Inflammatory macrophage treated with lipopolysaccharide for 1 hour (primary cell): ENCODE measurements at regions not wholly inside any gene's neighbourhood (a gene's known extent, or its start where the extent isn't known, plus 50 kb on each side); places are given as distances from the start of the nearest gene placed in this dataset.
"Not testable (repeated sequence)": the region's sequence is repeated elsewhere in the genome, so short reads cannot be mapped to it uniquely, and the experiment has no call there.

ENCODE experiments used
- DNase-seq, 2 donors: peaks; one replicate each; pipeline ENCODE4 v3.0.0-alpha.2; 2020 to 2022

- not testable (repeated sequence) for DNase-seq
Measured at GRCh38 chr6:51159260-51159659, 340.6 kb downstream of the TFAP2B start.

- DNase-seq, result no peak
Measured at GRCh38 chr6:51161752-51162151, 343.1 kb downstream of the TFAP2B start.

GRCh38 chr6:51163843-51164529, 345.3 kb downstream of the TFAP2B start:
- no peak for DNase-seq

- DNase-seq, result no peak
Measured at GRCh38 chr6:51166914-51167313, 348.2 kb downstream of the TFAP2B start.

- DNase-seq, result no peak
Measured at GRCh38 chr6:51167468-51167867, 348.8 kb downstream of the TFAP2B start.

- no peak for DNase-seq
Measured at GRCh38 chr6:51182827-51183226, 364.2 kb downstream of the TFAP2B start.

GRCh38 chr6:51184046-51184445, 365.4 kb downstream of the TFAP2B start:
- DNase-seq, result no peak

GRCh38 chr6:51193163-51193562, 374.5 kb downstream of the TFAP2B start:
- DNase-seq, result not testable (repeated sequence)

- DNase-seq, result no peak
Measured at GRCh38 chr6:51199105-51199552, 380.5 kb downstream of the TFAP2B start.

- no peak for DNase-seq
Measured at GRCh38 chr6:51199733-51200260, 381.1 kb downstream of the TFAP2B start.

- no peak for DNase-seq
Measured at GRCh38 chr6:51200676-51201075, 382.0 kb downstream of the TFAP2B start.

GRCh38 chr6:51202653-51203052, 384.0 kb downstream of the TFAP2B start:
- DNase-seq, result not testable (repeated sequence)

GRCh38 chr6:51203504-51203903, 384.8 kb downstream of the TFAP2B start:
- no peak for DNase-seq

GRCh38 chr6:51206686-51207085, 388.0 kb downstream of the TFAP2B start:
- DNase-seq, result not testable (repeated sequence)

GRCh38 chr6:51209651-51210050, 391.0 kb downstream of the TFAP2B start:
- DNase-seq, result no peak

GRCh38 chr6:51213811-51214210, 395.1 kb downstream of the TFAP2B start:
- DNase-seq, result peak in 1 of 2 donors; percentile 3

GRCh38 chr6:51214442-51214841, 395.8 kb downstream of the TFAP2B start:
- DNase-seq, result no peak

- DNase-seq, result no peak
Measured at GRCh38 chr6:51218181-51218580, 399.5 kb downstream of the TFAP2B start.

GRCh38 chr6:51224580-51225240, 406.0 kb downstream of the TFAP2B start:
- not testable (repeated sequence) for DNase-seq

- DNase-seq, result peak; percentile 47 to 50
Measured at GRCh38 chr6:51241376-51241775, 422.7 kb downstream of the TFAP2B start.

GRCh38 chr6:51249798-51250197, 431.1 kb downstream of the TFAP2B start:
- no peak for DNase-seq

- DNase-seq, result no peak
Measured at GRCh38 chr6:51250317-51250716, 431.6 kb downstream of the TFAP2B start.

GRCh38 chr6:51257938-51258337, 439.3 kb downstream of the TFAP2B start:
- no peak for DNase-seq

GRCh38 chr6:51260003-51260402, 441.3 kb downstream of the TFAP2B start:
- no peak for DNase-seq
